K562 (cell line): ENCODE measurements at regions not wholly inside any gene's neighbourhood (a gene's known extent, or its start where the extent isn't known, plus 50 kb on each side); places are given as distances from the start of the nearest gene placed in this dataset.

Experiments used
- RNF219 ChIP-seq: fragments of 250-450 bp; sonication (Bioruptor Pico); IDR thresholded peaks from 2 replicates; pipeline ENCODE4 v1.5.0; 2022; ENCODE audit warnings: mild to moderate bottlenecking
- TAF15 ChIP-seq: fragments of 200-400 bp; formaldehyde crosslinking; IDR thresholded peaks from 2 replicates; pipeline ENCODE4 v1.6.1; 2017; ENCODE audit warnings: mild to moderate bottlenecking, low read depth, low read length, moderate library complexity

- TF ChIP-seq RNF219 (CRISPR knock-in tag) (no peak), TAF15 (no peak)
Observed at GRCh38 chr1:5254975-5255374, 600.6 kb downstream of the AJAP1 start.
